ENCODE measurements at regions not wholly inside any gene's neighbourhood (a gene's known extent, or its start where the extent isn't known, plus 50 kb on each side); places are given as distances from the start of the nearest gene placed in this dataset.

- Mint-ChIP-seq H3K9me3 (no peaks in the 10 kb centered on the region), H3K27ac (no peak overlapping the region), H3K27me3 (peaks cover 13% of the 10 kb centered on the region), H3K4me3 (no peak overlapping the region), H3K36me3 (no peaks in the 10 kb centered on the region), H3K4me1 (ENCODE audit: low read depth) (no peaks in the 10 kb centered on the region)
- CTCF ChIA-PET, result interaction anchor here (1.0 kb wide), 1 partner anchor 329 kb away, joined by 3 read pairs; no protein-coding TSS in a partner anchor
- POLR2A ChIA-PET, result no interaction called here
- DNase-seq, result no peak
- intact Hi-C loops (cut with micrococcal nuclease), result no loop called here
These were observed 102.8 kb upstream of the CYP1B1 start for GRCh38 chr2:38178556-38179419.

DNA sequence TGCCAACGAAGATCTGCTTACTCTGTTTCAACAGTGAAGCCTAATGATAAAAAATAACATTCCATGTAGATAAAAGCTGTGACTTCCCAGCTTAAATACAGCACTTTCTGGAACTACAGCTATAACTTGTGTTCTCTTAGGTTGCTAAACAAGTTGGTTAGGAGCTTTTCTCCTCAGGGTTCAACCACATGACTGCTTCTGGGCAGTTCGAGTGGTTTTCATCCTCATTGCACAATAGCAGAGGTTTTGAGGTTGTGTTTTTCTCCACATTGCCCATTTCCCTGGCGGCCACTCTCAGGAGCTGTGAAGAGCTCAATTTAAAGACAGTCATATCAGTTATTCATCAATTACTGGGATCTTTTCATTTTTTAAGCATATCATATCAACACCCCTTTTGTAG lies 102.2 kb upstream of the CYP1B1 start:
- H3K4me1 Mint-ChIP-seq (ENCODE audit: low read depth), result no peaks in the 10 kb centered on the region
- no peaks in the 10 kb centered on the region for H3K9me3 Mint-ChIP-seq
- H3K36me3 Mint-ChIP-seq, result no peaks in the 10 kb centered on the region
- POLR2A ChIA-PET, result no interaction called here
- H3K4me3 Mint-ChIP-seq, result no peak overlapping the region
- peaks cover 13% of the 10 kb centered on the region for H3K27me3 Mint-ChIP-seq
- intact Hi-C loops (cut with micrococcal nuclease), result no loop called here
- H3K27ac Mint-ChIP-seq, result no peak overlapping the region
- CTCF ChIA-PET, result interaction anchor here (0.6 to 1.0 kb wide), 2 partner anchors 330 to 657 kb away, joined by 3 read pairs; no protein-coding TSS in a partner anchor
- DNase-seq, result no peak

GRCh38 chr2:38176619-38177021 lies 100.7 kb upstream of the CYP1B1 start:
- intact Hi-C loops (cut with micrococcal nuclease), result no loop called here
- Mint-ChIP-seq H3K4me3 (no peak overlapping the region), H3K4me1 (ENCODE audit: low read depth) (no peaks in the 10 kb centered on the region), H3K27ac (no peak overlapping the region), H3K36me3 (no peaks in the 10 kb centered on the region), H3K27me3 (peaks cover 19% of the 10 kb centered on the region), H3K9me3 (no peaks in the 10 kb centered on the region)
- DNase-seq, result no peak
- ChIA-PET CTCF (no interaction called here), POLR2A (no interaction called here)

- ChIA-PET POLR2A (no interaction called here), CTCF (no interaction called here)
- Mint-ChIP-seq H3K9me3 (no peaks in the 10 kb centered on the region), H3K27me3 (peaks cover 23% of the 10 kb centered on the region), H3K36me3 (no peaks in the 10 kb centered on the region), H3K27ac (no peak overlapping the region), H3K4me3 (no peak overlapping the region), H3K4me1 (ENCODE audit: low read depth) (no peaks in the 10 kb centered on the region)
- no peak for DNase-seq
- intact Hi-C loops (cut with micrococcal nuclease), result no loop called here
These were observed 98.9 kb upstream of the CYP1B1 start for GRCh38 chr2:38174646-38175423.

DNA sequence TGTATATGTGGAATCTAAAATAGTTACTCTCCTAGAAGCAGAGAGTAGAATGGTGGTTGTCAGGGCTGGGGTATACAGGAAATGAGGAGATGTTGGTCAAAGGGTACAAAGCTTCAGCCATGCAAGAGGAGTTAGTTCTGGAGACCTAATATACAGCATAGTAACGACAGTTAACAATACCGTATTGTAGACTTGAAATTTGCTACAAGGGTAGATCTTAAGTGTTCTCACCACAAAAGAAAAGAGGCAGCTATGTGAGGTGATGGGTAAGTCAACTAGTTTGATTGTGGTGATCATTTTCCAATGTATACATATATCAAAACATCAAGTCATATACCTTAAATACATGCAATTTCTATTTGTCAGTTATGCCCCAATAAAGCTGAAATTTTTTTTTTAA lies 98.2 kb upstream of the CYP1B1 start:
- DNase-seq, result no peak

DNA sequence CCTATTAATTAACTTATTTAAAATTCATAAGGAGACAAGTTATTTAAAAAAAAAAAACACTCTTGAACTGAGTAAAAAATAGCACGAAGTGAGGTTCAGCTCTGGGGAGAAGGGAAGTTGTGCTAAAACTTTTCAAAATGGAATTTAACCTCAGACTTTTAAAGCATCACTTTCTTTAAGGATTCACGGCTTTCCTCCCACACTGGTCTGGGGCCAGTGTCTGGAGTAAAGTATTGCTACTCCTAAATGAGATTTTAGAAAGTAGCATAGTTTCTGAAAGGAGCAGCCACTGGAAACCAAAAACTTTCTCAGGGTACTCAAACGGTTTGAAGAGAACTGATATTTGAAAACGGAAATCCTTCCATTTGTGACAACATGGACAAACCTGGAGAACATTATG lies 97.7 kb upstream of the CYP1B1 start:
- POLR2A ChIA-PET, result no interaction called here
- no peak overlapping the region for H3K27ac Mint-ChIP-seq
- no peaks in the 10 kb centered on the region for H3K36me3 Mint-ChIP-seq
- H3K4me1 Mint-ChIP-seq (ENCODE audit: low read depth), result no peaks in the 10 kb centered on the region
- peaks cover 22% of the 10 kb centered on the region for H3K27me3 Mint-ChIP-seq
- CTCF ChIA-PET, result no interaction called here
- intact Hi-C loops (cut with micrococcal nuclease), result no loop called here
- H3K9me3 Mint-ChIP-seq, result no peaks in the 10 kb centered on the region
- DNase-seq, result no peak
- H3K4me3 Mint-ChIP-seq, result no peak overlapping the region

More for the DNA sequence above, 98.2 kb upstream of the CYP1B1 start:
- H3K27me3 Mint-ChIP-seq, result peaks cover 25% of the 10 kb centered on the region
- POLR2A ChIA-PET, result no interaction called here
- CTCF ChIA-PET, result no interaction called here
- intact Hi-C loops (cut with micrococcal nuclease), result no loop called here
- H3K36me3 Mint-ChIP-seq, result no peaks in the 10 kb centered on the region
- H3K4me1 Mint-ChIP-seq (ENCODE audit: low read depth), result no peaks in the 10 kb centered on the region
- no peak overlapping the region for H3K4me3 Mint-ChIP-seq
- H3K27ac Mint-ChIP-seq, result no peak overlapping the region
- H3K9me3 Mint-ChIP-seq, result no peaks in the 10 kb centered on the region

DNA sequence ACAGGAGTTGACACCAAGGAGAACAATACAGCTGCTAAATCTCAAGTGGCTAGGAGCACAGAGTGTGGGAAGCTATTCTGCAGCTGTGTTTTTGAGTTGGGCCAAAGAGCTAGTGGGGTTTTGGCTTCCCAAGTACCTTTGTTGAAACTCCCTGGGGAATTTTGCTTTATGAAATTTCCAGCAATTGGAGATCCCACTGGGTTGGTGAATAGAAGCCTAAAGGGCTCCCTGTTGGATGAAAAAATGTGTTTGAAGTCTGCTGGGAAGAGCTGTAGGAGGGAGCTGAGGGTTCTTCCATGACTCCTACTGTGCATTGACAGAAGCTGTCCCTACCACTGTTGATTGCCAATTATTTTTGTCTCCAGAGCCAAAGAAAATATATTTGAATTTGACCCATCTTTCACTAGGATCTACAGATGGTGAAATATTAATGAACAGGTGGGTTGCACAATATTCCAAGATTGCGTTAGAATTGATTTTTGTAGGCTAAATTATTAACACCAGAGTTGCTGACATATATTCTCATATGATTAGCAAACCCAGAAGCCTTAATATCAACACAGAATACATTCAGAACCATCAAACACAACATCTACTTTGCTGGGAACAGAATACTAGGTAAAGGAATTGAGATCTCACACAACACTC lies 95.4 kb upstream of the CYP1B1 start:
- Mint-ChIP-seq H3K36me3 (no peaks in the 10 kb centered on the region), H3K4me3 (no peak overlapping the region), H3K9me3 (no peaks in the 10 kb centered on the region), H3K27me3 (peaks cover 18% of the 10 kb centered on the region), H3K4me1 (ENCODE audit: low read depth) (no peaks in the 10 kb centered on the region), H3K27ac (no peak overlapping the region)
- POLR2A ChIA-PET, result no interaction called here
- no peak for DNase-seq
- intact Hi-C loops (cut with micrococcal nuclease), result no loop called here
- CTCF ChIA-PET, result interaction anchor here (0.5 to 0.6 kb wide), 2 partner anchors 131 to 205 kb away, joined by 3 read pairs; no protein-coding TSS in a partner anchor

DNA sequence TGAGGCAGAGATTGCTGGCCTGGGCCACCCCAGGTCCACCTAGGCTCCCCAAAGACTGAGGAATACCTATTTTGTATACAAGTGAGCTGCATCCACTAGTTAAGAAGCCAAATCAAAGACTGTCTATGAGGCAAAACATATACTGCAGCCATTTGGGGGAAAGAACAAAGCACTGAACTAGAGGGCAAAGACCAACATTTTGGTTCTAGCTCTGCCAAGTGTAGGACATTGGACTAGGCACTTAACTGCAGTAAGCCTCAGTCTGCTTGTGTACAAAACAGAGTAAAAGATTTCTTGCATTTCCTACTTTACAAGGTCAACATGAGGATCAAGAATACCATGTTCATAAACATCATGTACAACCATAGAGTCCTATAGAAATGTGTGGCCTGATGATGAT lies 94.8 kb upstream of the CYP1B1 start:
- CTCF ChIA-PET, result no interaction called here
- H3K4me1 Mint-ChIP-seq (ENCODE audit: low read depth), result no peaks in the 10 kb centered on the region
- POLR2A ChIA-PET, result no interaction called here
- DNase-seq, result no peak
- H3K9me3 Mint-ChIP-seq, result no peaks in the 10 kb centered on the region
- H3K27me3 Mint-ChIP-seq, result peaks cover 16% of the 10 kb centered on the region
- intact Hi-C loops (cut with micrococcal nuclease), result no loop called here
- no peaks in the 10 kb centered on the region for H3K36me3 Mint-ChIP-seq
- H3K4me3 Mint-ChIP-seq, result no peak overlapping the region
- no peak overlapping the region for H3K27ac Mint-ChIP-seq

- POLR2A ChIA-PET, result no interaction called here
- H3K27ac Mint-ChIP-seq, result no peak overlapping the region
- intact Hi-C loops (cut with micrococcal nuclease), result no loop called here
- no peak overlapping the region for H3K4me3 Mint-ChIP-seq
- no peaks in the 10 kb centered on the region for H3K9me3 Mint-ChIP-seq
- no peaks in the 10 kb centered on the region for H3K4me1 Mint-ChIP-seq (ENCODE audit: low read depth)
- H3K27me3 Mint-ChIP-seq, result peaks cover 16% of the 10 kb centered on the region
- CTCF ChIA-PET, result no interaction called here
- no peak for DNase-seq
- no peaks in the 10 kb centered on the region for H3K36me3 Mint-ChIP-seq
These were observed 94.1 kb upstream of the CYP1B1 start for GRCh38 chr2:38170067-38170466.

DNA sequence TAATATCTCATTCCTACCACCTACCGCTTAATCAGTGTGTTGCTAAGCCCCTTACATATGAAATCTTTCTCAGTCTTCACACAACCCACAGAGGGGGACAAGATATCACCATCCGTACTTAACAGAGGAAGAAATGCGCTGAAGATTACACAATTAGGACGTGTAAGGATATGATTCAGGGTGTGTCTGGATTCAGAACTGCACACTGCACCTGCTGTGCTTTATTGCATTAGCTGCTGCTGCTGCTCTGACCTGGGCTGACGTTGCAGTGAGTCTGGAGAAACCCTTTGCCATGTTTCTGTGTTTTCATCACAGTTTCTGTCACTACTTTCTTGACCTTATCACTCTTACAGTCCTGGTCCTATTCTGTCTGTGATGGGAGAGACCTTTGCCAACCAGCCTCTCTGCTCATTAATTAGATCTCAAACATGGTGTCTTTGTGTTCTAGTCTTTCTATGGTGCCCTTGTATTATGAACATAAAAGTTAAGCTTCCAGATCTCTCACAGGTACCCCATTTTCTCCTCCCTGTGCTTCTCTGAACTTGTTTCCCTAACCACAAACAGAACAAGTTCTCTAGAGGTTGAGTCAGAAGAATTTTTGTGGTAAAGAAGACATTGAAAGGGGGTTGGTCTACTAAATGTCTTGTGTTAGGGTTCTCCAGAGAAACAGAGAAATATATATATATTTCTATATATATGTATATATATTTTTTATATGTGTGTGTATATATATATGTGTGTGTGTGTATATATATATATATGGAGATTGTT lies 92.9 kb upstream of the CYP1B1 start:
- intact Hi-C loops (cut with micrococcal nuclease), result no loop called here
- no peak overlapping the region for H3K27ac Mint-ChIP-seq
- H3K4me1 Mint-ChIP-seq (ENCODE audit: low read depth), result no peaks in the 10 kb centered on the region
- ChIA-PET CTCF (no interaction called here), POLR2A (no interaction called here)
- H3K9me3 Mint-ChIP-seq, result no peaks in the 10 kb centered on the region
- no peaks in the 10 kb centered on the region for H3K36me3 Mint-ChIP-seq
- H3K4me3 Mint-ChIP-seq, result no peak overlapping the region
- peaks cover 21% of the 10 kb centered on the region for H3K27me3 Mint-ChIP-seq
- DNase-seq, result no peak

GRCh38 chr2:38167968-38168350 lies 92.0 kb upstream of the CYP1B1 start:
- H3K27ac Mint-ChIP-seq, result no peak overlapping the region
- no peaks in the 10 kb centered on the region for H3K4me1 Mint-ChIP-seq (ENCODE audit: low read depth)
- POLR2A ChIA-PET, result no interaction called here
- peaks cover 22% of the 10 kb centered on the region for H3K27me3 Mint-ChIP-seq
- no peaks in the 10 kb centered on the region for H3K9me3 Mint-ChIP-seq
- CTCF ChIA-PET, result no interaction called here
- no peak overlapping the region for H3K4me3 Mint-ChIP-seq
- no peak for DNase-seq
- no peaks in the 10 kb centered on the region for H3K36me3 Mint-ChIP-seq
- intact Hi-C loops (cut with micrococcal nuclease), result no loop called here

DNA sequence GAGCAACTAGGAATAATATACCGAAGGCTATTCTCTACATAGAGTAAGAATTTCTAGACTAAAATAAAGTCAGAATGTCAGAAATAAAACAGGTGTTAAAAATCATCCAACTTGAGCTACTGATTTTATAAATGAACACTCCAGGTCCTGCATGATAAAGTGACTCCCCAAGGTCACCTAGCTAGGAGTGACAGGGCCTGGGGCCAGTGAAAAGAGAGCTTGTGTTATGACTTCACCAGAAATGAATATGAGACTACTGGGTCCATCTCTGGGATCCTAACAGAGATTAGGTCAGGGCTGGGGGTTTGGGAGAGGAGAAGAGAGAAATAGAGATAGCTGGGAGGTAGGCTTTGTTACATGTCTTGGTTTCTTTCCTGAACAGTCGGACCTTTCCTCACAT lies 89.7 kb upstream of the CYP1B1 start:
- POLR2A ChIA-PET, result interaction anchor here (0.6 kb wide), 1 partner anchor 36 kb away, joined by 3 read pairs; no protein-coding TSS in a partner anchor
- CTCF ChIA-PET, result no interaction called here

More for the DNA sequence above, 89.7 kb upstream of the CYP1B1 start:
- H3K4me1 Mint-ChIP-seq (ENCODE audit: low read depth), result no peaks in the 10 kb centered on the region
- intact Hi-C loops (cut with micrococcal nuclease), result no loop called here
- H3K9me3 Mint-ChIP-seq, result no peaks in the 10 kb centered on the region
- DNase-seq, result no peak
- H3K4me3 Mint-ChIP-seq, result no peak overlapping the region
- H3K27me3 Mint-ChIP-seq, result peaks cover 13% of the 10 kb centered on the region
- no peak overlapping the region for H3K27ac Mint-ChIP-seq
- H3K36me3 Mint-ChIP-seq, result no peaks in the 10 kb centered on the region

Measured in activated CD4-positive, alpha-beta memory T cell treated with anti-CD3 and anti-CD28 coated beads for 36 hours (primary cell).